ENCODE measurements at regions not wholly inside any gene's neighbourhood (a gene's known extent, or its start where the extent isn't known, plus 50 kb on each side); places are given as distances from the start of the nearest gene placed in this dataset.

DNA sequence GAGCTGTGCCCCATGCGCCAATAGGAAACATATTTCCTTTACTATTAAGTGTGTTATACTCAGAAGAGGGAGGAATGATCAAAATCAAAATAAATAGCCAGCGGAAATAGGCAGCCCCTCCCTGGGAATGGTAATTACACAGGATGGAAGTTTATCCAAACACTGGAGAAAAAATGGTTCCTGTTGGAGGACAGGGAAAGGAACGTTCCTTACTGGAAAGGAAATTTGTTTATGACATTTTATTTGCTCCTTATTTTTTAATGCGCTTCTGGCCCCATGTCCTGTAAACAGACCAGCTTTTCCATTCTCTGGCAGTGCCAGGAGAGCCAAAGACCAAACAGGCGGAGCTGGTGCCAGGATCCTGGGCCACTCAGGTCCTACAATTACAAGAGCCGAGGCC lies 273.7 kb downstream of the SOX9 start:
- H3K9me2 ChIP-seq (replicated peaks; ENCODE audit: low read length), result no peaks in the 10 kb centered on the region
- H3K27me3 ChIP-seq (ENCODE audit: low read length), result no peaks in the 10 kb centered on the region
- peaks cover 11% of the 10 kb centered on the region for H3F3A ChIP-seq (ENCODE audit: low read length, unreplicated experiment)
- ATAC-seq, result peak; percentile 25
- CTCF ChIA-PET, result interaction anchor here (0.6 kb wide), 1 partner anchor 614 kb away, joined by 17 read pairs; no protein-coding TSS in a partner anchor
- no peak overlapping the region for H2AFZ ChIP-seq (ENCODE audit: low read length)
- no peaks in the 10 kb centered on the region for H3K36me3 ChIP-seq (ENCODE audit: low read depth, low read length)
- peaks cover 91% of the 10 kb centered on the region for H3K4me1 ChIP-seq (ENCODE audit: insufficient read depth, low read length)
- intact Hi-C loops (cut with micrococcal nuclease), result loop anchor here (1.0 to 10.0 kb wide), 7 partner anchors 27 to 960 kb away; no protein-coding TSS in a partner anchor
- POLR2A ChIA-PET (ENCODE audit: unreplicated experiment), result interaction anchor here (0.5 to 1.1 kb wide), 2 partner anchors 26 to 274 kb away, joined by 4 to 6 read pairs; partner anchors contain the start of gene SOX9
- no peak for TF ChIP-seq EZH2phosphoT487 (IDR thresholded peaks at IDR 0.05; ENCODE audit: borderline replicate concordance, low read length)
- H3K9me3 ChIP-seq (ENCODE audit: low read length), result no peaks in the 10 kb centered on the region
- peak overlapping the region; percentile 97 for H3K27ac ChIP-seq (ENCODE audit: low read length)
- peak overlapping the region; percentile 93 for H3K9ac ChIP-seq (ENCODE audit: low read length)
- H3K4me2 ChIP-seq (ENCODE audit: low read length), result peak overlapping the region; percentile 83
- peak overlapping the region; percentile 58 for H3K4me3 ChIP-seq (ENCODE audit: low read length)
- peaks cover 19% of the 10 kb centered on the region; the same call in 1 of the 2 replicates for H3K79me2 ChIP-seq (ENCODE audit: low read length)
- no TSS peak for BruUV-seq (replicated peaks)
- peak; percentile 69 for DNase-seq
- no peaks in the 10 kb centered on the region for H4K20me1 ChIP-seq (ENCODE audit: low read length)

DNA sequence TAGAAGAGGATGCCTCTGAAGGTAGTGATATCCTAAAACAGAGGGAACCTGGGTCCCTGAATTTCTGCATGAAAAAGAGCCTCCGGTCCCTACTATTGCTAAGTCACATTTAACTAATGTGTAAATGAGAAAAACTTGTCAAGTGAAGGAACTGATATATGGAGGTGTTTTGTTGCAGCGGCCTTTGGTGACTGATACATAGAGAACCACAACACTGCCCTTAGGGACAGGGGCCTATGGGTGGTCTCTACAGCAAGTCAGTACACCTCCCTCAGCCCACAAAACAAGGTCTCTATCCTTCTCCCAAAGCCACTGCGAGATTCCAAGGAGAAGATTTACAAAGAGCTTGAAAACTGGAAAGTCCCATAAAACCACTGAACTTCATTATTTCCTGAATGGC lies 275.3 kb downstream of the SOX9 start:
- intact Hi-C loops (cut with micrococcal nuclease), result loop anchor here (5.0 to 10.0 kb wide), 3 partner anchors 154 to 961 kb away; no protein-coding TSS in a partner anchor
- ChIA-PET CTCF (no interaction called here), POLR2A (ENCODE audit: unreplicated experiment) (no interaction called here)
- H3K79me2 ChIP-seq (ENCODE audit: low read length), result peaks cover 19% of the 10 kb centered on the region; the same call in 1 of the 2 replicates
- no peaks in the 10 kb centered on the region for H3K36me3 ChIP-seq (ENCODE audit: low read depth, low read length)
- no peak overlapping the region for H2AFZ ChIP-seq (ENCODE audit: low read length)
- BruUV-seq (replicated peaks), result no TSS peak
- H3K27me3 ChIP-seq (ENCODE audit: low read length), result no peaks in the 10 kb centered on the region
- H3K4me3 ChIP-seq (ENCODE audit: low read length), result no peak overlapping the region
- no peaks in the 10 kb centered on the region for H3K9me2 ChIP-seq (replicated peaks; ENCODE audit: low read length)
- H3K4me1 ChIP-seq (ENCODE audit: insufficient read depth, low read length), result peaks cover 92% of the 10 kb centered on the region
- H3F3A ChIP-seq (ENCODE audit: low read length, unreplicated experiment), result peaks cover 18% of the 10 kb centered on the region
- DNase-seq, result no peak
- H3K9me3 ChIP-seq (ENCODE audit: low read length), result no peaks in the 10 kb centered on the region
- H3K27ac ChIP-seq (ENCODE audit: low read length), result peak overlapping the region; percentile 97
- TF ChIP-seq, protein P1, sequence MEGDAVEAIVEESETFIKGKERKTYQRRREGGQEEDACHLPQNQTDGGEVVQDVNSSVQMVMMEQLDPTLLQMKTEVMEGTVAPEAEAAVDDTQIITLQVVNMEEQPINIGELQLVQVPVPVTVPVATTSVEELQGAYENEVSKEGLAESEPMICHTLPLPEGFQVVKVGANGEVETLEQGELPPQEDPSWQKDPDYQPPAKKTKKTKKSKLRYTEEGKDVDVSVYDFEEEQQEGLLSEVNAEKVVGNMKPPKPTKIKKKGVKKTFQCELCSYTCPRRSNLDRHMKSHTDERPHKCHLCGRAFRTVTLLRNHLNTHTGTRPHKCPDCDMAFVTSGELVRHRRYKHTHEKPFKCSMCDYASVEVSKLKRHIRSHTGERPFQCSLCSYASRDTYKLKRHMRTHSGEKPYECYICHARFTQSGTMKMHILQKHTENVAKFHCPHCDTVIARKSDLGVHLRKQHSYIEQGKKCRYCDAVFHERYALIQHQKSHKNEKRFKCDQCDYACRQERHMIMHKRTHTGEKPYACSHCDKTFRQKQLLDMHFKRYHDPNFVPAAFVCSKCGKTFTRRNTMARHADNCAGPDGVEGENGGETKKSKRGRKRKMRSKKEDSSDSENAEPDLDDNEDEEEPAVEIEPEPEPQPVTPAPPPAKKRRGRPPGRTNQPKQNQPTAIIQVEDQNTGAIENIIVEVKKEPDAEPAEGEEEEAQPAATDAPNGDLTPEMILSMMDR (conservative IDR thresholded peaks at IDR 0.05; ENCODE audit: low read depth, low read length), result no peak
- TF ChIP-seq EZH2 (IDR thresholded peaks at IDR 0.05; ENCODE audit: low read length, unreplicated experiment), result no peak
- ATAC-seq, result no peak
- no peak overlapping the region for H3K4me2 ChIP-seq (ENCODE audit: low read length)
- H3K9ac ChIP-seq (ENCODE audit: low read length), result no peak overlapping the region; the same call in 1 of the 2 replicates
- no peaks in the 10 kb centered on the region for H4K20me1 ChIP-seq (ENCODE audit: low read length)

DNA sequence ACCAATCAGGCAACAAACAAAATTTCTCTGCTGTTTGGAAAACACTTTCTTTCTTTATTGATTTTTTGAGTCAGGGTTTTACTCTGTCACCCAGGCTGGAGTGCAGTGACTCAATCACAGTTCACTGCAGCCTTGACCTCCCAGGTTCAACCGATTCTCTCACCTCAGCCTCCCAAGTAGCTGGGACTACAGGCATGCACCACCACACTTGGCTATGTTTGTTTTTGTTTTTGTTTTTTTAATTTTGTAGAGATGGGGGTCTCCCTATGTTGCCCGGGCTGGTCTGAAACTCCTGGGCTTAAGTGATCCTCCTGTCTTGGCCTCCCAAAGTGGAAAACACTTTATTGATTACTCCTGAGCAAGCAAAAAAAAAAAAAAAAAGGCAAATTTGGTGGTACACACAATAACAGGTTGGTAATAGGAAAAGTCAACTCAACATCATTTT lies 276.4 kb downstream of the SOX9 start:
- ChIA-PET CTCF (no interaction called here), POLR2A (ENCODE audit: unreplicated experiment) (interaction anchor here (0.6 to 0.7 kb wide), 2 partner anchors 69 to 276 kb away, joined by 3 to 21 read pairs; partner anchors contain the start of gene SOX9)
- TF ChIP-seq EZH2 (IDR thresholded peaks at IDR 0.05; ENCODE audit: low read length, unreplicated experiment), result no peak
- TF ChIP-seq, protein P1 (conservative IDR thresholded peaks at IDR 0.05; ENCODE audit: low read depth, low read length), result no peak
- H3K9me3 ChIP-seq (ENCODE audit: low read length), result no peaks in the 10 kb centered on the region
- H3K79me2 ChIP-seq (ENCODE audit: low read length), result peaks cover 19% of the 10 kb centered on the region; the same call in 1 of the 2 replicates
- peak overlapping the region; percentile 72 for H3K9ac ChIP-seq (ENCODE audit: low read length)
- no peaks in the 10 kb centered on the region for H3K27me3 ChIP-seq (ENCODE audit: low read length)
- peaks cover 81% of the 10 kb centered on the region for H3K4me1 ChIP-seq (ENCODE audit: insufficient read depth, low read length)
- H3K4me2 ChIP-seq (ENCODE audit: low read length), result peak overlapping the region; percentile 26
- ATAC-seq (no peak), DNase-seq (peak; percentile 69)
- no TSS peak for BruUV-seq (replicated peaks)
- peak overlapping the region; percentile 97 for H3K27ac ChIP-seq (ENCODE audit: low read length)
- H3K9me2 ChIP-seq (replicated peaks; ENCODE audit: low read length), result no peaks in the 10 kb centered on the region
- H3K4me3 ChIP-seq (ENCODE audit: low read length), result peak overlapping the region; percentile 1; the same call in 1 of the 2 replicates
- peaks cover 12% of the 10 kb centered on the region for H3F3A ChIP-seq (ENCODE audit: low read length, unreplicated experiment)
- no peak overlapping the region for H2AFZ ChIP-seq (ENCODE audit: low read length)
- H4K20me1 ChIP-seq (ENCODE audit: low read length), result no peaks in the 10 kb centered on the region
- intact Hi-C loops (cut with micrococcal nuclease), result loop anchor here (5.0 to 10.0 kb wide), 3 partner anchors 155 to 962 kb away; no protein-coding TSS in a partner anchor
- H3K36me3 ChIP-seq (ENCODE audit: low read depth, low read length), result 0 out of 2 replicates have a peak, but pooled peaks cover 1% of the 10 kb centered on the region

Measured in PC-3 (cell line).